ENCODE measurements at regions not wholly inside any gene's neighbourhood (a gene's known extent, or its start where the extent isn't known, plus 50 kb on each side); places are given as distances from the start of the nearest gene placed in this dataset.

- no peak for TF ChIP-seq CTCF (IDR thresholded peaks at IDR 0.05)
- TF ChIP-seq POLR2A (IDR thresholded peaks at IDR 0.05), result no peak
- no peak for TF ChIP-seq POLR2AphosphoS5 (IDR thresholded peaks at IDR 0.05)
- no peak for TF ChIP-seq EP300 (IDR thresholded peaks at IDR 0.05; ENCODE audit: low read depth)
These were observed 270.0 kb upstream of the RGMA start for GRCh38 chr15:93359060-93359408.
